ENCODE measurements at regions not wholly inside any gene's neighbourhood (a gene's known extent, or its start where the extent isn't known, plus 50 kb on each side); places are given as distances from the start of the nearest gene placed in this dataset.

DNA sequence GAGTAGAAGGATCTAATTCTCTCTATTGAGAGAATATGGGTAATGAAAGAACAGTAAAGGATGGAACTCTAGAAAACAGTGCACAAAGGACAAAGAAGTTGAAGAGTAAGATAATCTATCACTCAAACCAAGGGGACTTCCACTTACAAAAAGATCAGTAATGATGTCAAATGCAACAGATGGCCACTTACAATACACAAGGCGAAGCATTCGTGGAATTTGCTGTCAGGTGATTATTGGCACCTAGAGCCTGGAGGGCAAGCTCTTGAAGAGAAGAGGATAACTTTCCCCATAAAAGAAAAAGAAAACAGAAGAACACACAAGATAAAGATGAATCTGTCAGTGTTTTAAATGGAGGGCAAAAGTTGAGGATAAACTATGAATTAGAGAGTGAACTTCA, 256.0 kb upstream of the TCF21 start:
- ChIA-PET POLR2A (no interaction called here), CTCF (ENCODE audit: low intra/inter-chr PET ratio, low total read pairs) (no interaction called here)
- no peak overlapping the region for H3K9ac ChIP-seq (ENCODE audit: insufficient read depth, low read depth, low read length)
- TF ChIP-seq ZNF660 (CRISPR knock-in tag; IDR thresholded peaks at IDR 0.05; ENCODE audit: borderline replicate concordance, low read depth) (no peak), ZNF570 (CRISPR knock-in tag; IDR thresholded peaks at IDR 0.05; ENCODE audit: borderline replicate concordance) (no peak), MTA3 (CRISPR knock-in tag; IDR thresholded peaks at IDR 0.05) (no peak), ZNF484 (CRISPR knock-in tag; IDR thresholded peaks at IDR 0.05; ENCODE audit: borderline replicate concordance, low read depth) (no peak), ZNF615 (CRISPR knock-in tag; IDR thresholded peaks at IDR 0.05; ENCODE audit: borderline replicate concordance) (no peak), DPF2 (CRISPR knock-in tag; IDR thresholded peaks at IDR 0.05; ENCODE audit: borderline replicate concordance, low read depth) (no peak), ZFY (CRISPR knock-in tag; IDR thresholded peaks at IDR 0.05) (no peak), MEF2D (CRISPR knock-in tag; IDR thresholded peaks at IDR 0.05) (no peak), NFIC (IDR thresholded peaks at IDR 0.05; ENCODE audit: low read length) (no peak)
- H3K27me3 ChIP-seq (ENCODE audit: control insufficient read depth in 1 of 2, insufficient read depth in 2 of 2, low read length in 2 of 2): no peaks in the 10 kb centered on the region
- no TSS peak for BruUV-seq (replicated peaks)
- no peaks in the 10 kb centered on the region for H3K4me1 ChIP-seq (ENCODE audit: insufficient read depth, low read length)
- intact Hi-C loops (cut with micrococcal nuclease; ENCODE audit: unreplicated experiment) (no loop called here), in situ Hi-C loops (cut with HindIII; ENCODE audit: extremely low pct_ligation_motif_present, low pct_unique_long_range_greater_than_20kb) (no loop called here)
- no peaks in the 10 kb centered on the region for H3K36me3 ChIP-seq (replicated peaks in 1 of 2; ENCODE audit: control insufficient read depth in 1 of 2, insufficient read depth in 2 of 2, low read length in 2 of 2)
- H2AFZ ChIP-seq (ENCODE audit: low read length): no peak overlapping the region
- H3K79me2 ChIP-seq (ENCODE audit: insufficient read depth, low read length): no peaks in the 10 kb centered on the region
- H3K9me3 ChIP-seq (ENCODE audit: low read length): no peaks in the 10 kb centered on the region
- 2% methylated on average over 2 of the region's 2 CpGs for WGBS (ENCODE audit: low lambda C conversion rate)
- H3K4me2 ChIP-seq (ENCODE audit: low read depth, low read length): no peak overlapping the region
- DNase-seq (ENCODE audit: low spot score) (no peak), ATAC-seq (no peak), FAIRE-seq (no peak)
- H3K27ac ChIP-seq (ENCODE audit: extremely low read length, insufficient read depth, low read length): no peak overlapping the region
- H3K4me3 ChIP-seq (replicated peaks in 1 of 3; ENCODE audit: insufficient read depth in 1 of 3, low read depth in 2 of 3, low read length in 3 of 3): no peak overlapping the region
- no peaks in the 10 kb centered on the region for H4K20me1 ChIP-seq (ENCODE audit: insufficient read depth, low read length)

DNA sequence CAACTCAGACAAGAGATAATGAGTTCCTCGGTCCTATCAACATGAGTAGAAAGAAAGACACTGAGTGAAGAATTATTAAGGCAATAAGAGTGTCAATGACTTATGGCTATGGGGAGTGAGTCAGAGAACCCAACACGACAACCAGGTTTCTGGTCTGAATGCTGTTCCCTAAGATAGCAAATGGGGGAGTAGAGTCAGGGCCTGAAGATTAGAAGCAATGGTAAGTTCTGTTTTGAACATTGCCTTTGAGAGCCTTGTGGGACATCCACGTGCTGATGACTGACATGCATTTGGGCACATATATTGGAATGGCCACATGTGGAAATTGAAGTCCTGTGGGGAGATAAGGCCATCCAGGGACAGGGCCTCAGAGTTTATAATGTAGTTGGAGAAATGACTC, 254.4 kb upstream of the TCF21 start:
- Histone ChIP-seq H4K20me1 (ENCODE audit: insufficient read depth, low read length) (no peaks in the 10 kb centered on the region), H3K9me3 (ENCODE audit: low read length) (no peaks in the 10 kb centered on the region), H3K27me3 (ENCODE audit: control insufficient read depth in 1 of 2, insufficient read depth in 2 of 2, low read length in 2 of 2) (no peaks in the 10 kb centered on the region), H3K4me1 (ENCODE audit: insufficient read depth, low read length) (no peaks in the 10 kb centered on the region), H3K4me2 (ENCODE audit: low read depth, low read length) (no peak overlapping the region), H3K27ac (ENCODE audit: extremely low read length, insufficient read depth, low read length) (no peak overlapping the region), H2AFZ (ENCODE audit: low read length) (no peak overlapping the region), H3K9ac (ENCODE audit: insufficient read depth, low read depth, low read length) (no peak overlapping the region), H3K4me3 (replicated peaks in 1 of 3; ENCODE audit: insufficient read depth in 1 of 3, low read depth in 2 of 3, low read length in 3 of 3) (no peak overlapping the region), H3K79me2 (ENCODE audit: insufficient read depth, low read length) (no peaks in the 10 kb centered on the region), H3K36me3 (replicated peaks in 1 of 2; ENCODE audit: control insufficient read depth in 1 of 2, insufficient read depth in 2 of 2, low read length in 2 of 2) (no peaks in the 10 kb centered on the region)
- DNase-seq (ENCODE audit: low spot score) (no peak), FAIRE-seq (no peak), ATAC-seq (no peak)
- 0% methylated on average over 3 of the region's 3 CpGs for WGBS (ENCODE audit: low lambda C conversion rate)
- ChIA-PET POLR2A (no interaction called here), CTCF (ENCODE audit: low intra/inter-chr PET ratio, low total read pairs) (no interaction called here)
- in situ Hi-C loops (cut with HindIII; ENCODE audit: extremely low pct_ligation_motif_present, low pct_unique_long_range_greater_than_20kb): no loop called here
- intact Hi-C loops (cut with micrococcal nuclease; ENCODE audit: unreplicated experiment): no loop called here
- BruUV-seq (replicated peaks): no TSS peak
- TF ChIP-seq SAFB2 (CRISPR knock-in tag; IDR thresholded peaks at IDR 0.05; ENCODE audit: borderline replicate concordance, low read depth) (no peak), HOXD1 (CRISPR knock-in tag; IDR thresholded peaks at IDR 0.05) (no peak), ZNF34 (CRISPR knock-in tag; IDR thresholded peaks at IDR 0.05; ENCODE audit: borderline replicate concordance) (no peak), AKAP8 (CRISPR knock-in tag; IDR thresholded peaks at IDR 0.05) (no peak)
- TF ChIP-seq, protein P1, sequence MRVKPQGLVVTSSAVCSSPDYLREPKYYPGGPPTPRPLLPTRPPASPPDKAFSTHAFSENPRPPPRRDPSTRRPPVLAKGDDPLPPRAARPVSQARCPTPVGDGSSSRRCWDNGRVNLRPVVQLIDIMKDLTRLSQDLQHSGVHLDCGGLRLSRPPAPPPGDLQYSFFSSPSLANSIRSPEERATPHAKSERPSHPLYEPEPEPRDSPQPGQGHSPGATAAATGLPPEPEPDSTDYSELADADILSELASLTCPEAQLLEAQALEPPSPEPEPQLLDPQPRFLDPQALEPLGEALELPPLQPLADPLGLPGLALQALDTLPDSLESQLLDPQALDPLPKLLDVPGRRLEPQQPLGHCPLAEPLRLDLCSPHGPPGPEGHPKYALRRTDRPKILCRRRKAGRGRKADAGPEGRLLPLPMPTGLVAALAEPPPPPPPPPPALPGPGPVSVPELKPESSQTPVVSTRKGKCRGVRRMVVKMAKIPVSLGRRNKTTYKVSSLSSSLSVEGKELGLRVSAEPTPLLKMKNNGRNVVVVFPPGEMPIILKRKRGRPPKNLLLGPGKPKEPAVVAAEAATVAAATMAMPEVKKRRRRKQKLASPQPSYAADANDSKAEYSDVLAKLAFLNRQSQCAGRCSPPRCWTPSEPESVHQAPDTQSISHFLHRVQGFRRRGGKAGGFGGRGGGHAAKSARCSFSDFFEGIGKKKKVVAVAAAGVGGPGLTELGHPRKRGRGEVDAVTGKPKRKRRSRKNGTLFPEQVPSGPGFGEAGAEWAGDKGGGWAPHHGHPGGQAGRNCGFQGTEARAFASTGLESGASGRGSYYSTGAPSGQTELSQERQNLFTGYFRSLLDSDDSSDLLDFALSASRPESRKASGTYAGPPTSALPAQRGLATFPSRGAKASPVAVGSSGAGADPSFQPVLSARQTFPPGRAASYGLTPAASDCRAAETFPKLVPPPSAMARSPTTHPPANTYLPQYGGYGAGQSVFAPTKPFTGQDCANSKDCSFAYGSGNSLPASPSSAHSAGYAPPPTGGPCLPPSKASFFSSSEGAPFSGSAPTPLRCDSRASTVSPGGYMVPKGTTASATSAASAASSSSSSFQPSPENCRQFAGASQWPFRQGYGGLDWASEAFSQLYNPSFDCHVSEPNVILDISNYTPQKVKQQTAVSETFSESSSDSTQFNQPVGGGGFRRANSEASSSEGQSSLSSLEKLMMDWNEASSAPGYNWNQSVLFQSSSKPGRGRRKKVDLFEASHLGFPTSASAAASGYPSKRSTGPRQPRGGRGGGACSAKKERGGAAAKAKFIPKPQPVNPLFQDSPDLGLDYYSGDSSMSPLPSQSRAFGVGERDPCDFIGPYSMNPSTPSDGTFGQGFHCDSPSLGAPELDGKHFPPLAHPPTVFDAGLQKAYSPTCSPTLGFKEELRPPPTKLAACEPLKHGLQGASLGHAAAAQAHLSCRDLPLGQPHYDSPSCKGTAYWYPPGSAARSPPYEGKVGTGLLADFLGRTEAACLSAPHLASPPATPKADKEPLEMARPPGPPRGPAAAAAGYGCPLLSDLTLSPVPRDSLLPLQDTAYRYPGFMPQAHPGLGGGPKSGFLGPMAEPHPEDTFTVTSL (CRISPR knock-in tag; IDR thresholded peaks at IDR 0.05; ENCODE audit: borderline replicate concordance): no peak
